HFF-Myc (cell line): ENCODE measurements at regions not wholly inside any gene's neighbourhood (a gene's known extent, or its start where the extent isn't known, plus 50 kb on each side); places are given as distances from the start of the nearest gene placed in this dataset.

Experiments used
- DNase-seq: peaks from one replicate; pipeline ENCODE4 v3.0.0-alpha.2; 2011; ENCODE audit warnings: low read depth; ENCODE audit errors: extremely low read depth
- H3K4me3 ChIP-seq: replicated peaks from 2 replicates; pipeline ENCODE4 v1.5.1; 2011; ENCODE audit warnings: low read depth, mild to moderate bottlenecking, control low read depth, low read length
- CTCF ChIP-seq: IDR thresholded peaks from 2 replicates; pipeline ENCODE4 v1.5.1; 2012; ENCODE audit warnings: mild to moderate bottlenecking, low read depth, low read length, control low read depth; ENCODE audit errors: missing control alignments

DNA sequence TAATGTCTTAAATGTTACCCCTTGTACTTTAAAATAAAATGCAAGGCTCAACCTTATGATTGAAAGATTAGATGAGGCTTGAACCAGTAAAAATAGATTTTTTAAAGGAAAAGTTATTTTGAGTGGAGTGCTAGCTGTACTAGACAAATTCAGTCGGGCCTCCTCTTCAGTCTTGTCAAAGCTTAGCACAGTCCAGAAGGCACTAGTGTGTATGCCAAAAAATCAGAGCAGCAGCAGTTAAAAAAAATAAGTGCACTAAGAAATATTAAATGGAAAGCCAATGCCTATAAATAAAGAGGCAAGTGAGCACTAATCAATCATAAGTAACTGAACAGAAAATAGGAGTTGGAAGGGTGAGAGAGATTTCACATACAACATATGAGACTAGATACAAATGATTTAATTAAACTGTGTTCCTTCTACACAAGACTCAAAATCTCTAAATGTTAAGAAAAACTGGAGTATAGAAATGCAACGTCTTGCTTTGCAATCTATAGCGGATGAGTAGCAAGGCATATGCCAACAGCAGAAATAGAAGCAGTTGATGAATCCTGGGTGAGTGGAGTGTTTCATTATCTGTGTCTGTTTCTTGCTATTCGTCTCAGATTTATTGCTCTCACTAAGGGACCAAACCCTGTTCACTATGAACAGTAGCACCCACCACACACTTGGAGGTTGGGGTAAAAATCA is 172.1 kb downstream of the ETNK1 start:
- H3K4me3 ChIP-seq = no peak overlapping the region
- DNase-seq = no peak
- no peak for TF ChIP-seq CTCF

- no peak overlapping the region for H3K4me3 ChIP-seq
- no peak for DNase-seq
- TF ChIP-seq CTCF = no peak
Observed at GRCh38 chr12:22797701-22798100, 172.7 kb downstream of the ETNK1 start.

DNA sequence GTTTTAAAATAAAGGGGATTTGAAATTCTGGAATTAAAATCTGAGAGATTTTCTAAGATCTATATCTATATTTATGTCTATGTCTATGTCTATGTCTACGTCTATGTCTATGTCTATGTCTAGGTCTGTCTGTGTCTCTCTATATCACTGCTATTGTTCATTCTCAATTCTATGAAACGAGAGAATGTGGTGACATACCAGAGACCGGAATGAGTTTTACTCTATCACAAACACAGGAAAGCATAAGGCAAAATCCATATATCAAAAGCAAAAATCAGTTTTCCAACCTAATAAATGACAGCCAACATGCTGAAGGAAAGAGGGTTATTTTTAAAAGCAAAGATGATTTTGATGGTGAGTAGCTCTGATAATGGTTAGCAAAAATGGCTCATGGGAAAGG is 173.1 kb downstream of the ETNK1 start:
- DNase-seq = no peak
- no peak for TF ChIP-seq CTCF
- no peak overlapping the region for H3K4me3 ChIP-seq

DNA sequence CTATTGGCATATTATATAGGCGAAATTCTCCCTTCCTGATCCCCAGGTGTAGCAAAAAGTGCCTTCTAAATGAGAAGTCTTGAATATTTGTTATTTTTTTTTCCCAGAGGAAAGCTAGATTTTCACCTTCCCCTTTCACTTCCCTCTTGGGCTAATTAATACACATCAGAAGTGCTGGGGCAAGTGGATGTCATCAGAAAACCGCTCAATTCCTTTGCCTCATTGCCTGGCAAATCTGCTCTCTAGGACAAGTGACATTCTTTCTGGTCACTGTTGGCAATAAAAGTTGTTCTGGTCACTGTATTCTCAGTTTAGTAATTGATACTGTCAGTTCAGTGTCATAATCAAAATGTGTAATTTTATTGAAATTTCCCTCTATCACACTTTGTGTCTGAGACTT is 174.5 kb downstream of the ETNK1 start:
- no peak for DNase-seq
- no peak overlapping the region for H3K4me3 ChIP-seq
- TF ChIP-seq CTCF = no peak

- no peak for TF ChIP-seq CTCF
- DNase-seq = no peak
Observed at GRCh38 chr12:22800332-22800731, 175.4 kb downstream of the ETNK1 start.

DNA sequence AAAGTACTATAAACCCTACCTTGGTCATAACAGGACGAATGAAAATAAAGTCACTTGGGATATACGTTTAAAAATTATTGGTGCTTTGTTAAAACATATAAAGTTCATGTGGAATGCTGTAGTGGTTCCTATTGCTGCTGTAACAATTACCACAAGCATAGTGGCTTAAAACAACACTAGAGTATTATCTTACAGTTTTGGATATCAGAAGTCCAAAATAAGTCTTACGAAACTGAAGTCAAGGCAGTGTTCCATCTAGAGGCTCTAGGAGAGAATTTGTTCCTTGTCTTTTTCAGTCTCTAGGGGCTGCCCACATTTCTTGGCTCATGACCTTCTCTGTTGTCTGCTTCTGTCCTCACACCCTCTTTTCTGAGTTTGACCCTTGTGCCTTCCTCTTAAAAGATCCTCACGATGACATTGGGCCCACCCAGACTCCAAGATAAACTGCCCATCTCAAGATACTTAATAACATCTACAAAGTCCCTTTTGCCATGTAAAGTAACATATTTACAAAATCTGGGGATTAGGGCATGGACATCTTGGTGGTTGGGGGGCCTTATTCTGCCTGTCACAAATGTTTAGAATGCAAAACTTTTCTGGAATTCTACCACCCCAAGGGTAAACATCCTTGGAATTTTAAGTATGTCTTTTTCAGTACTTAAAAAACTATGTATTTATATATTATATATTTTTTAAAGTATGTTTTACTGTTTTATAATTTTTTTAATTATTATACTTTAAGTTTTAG is 178.1 kb downstream of the ETNK1 start:
- no peak for TF ChIP-seq CTCF
- no peak overlapping the region for H3K4me3 ChIP-seq
- no peak for DNase-seq

More at GRCh38 chr12:22800332-22800731, 175.4 kb downstream of the ETNK1 start:
- H3K4me3 ChIP-seq = no peak overlapping the region
